MM.1S (cell line): ENCODE measurements at regions not wholly inside any gene's neighbourhood (a gene's known extent, or its start where the extent isn't known, plus 50 kb on each side); places are given as distances from the start of the nearest gene placed in this dataset.

Experiments
- DNase-seq: peaks from one replicate; pipeline ENCODE4 v3.0.0-alpha.2; 2015
- H2AFZ ChIP-seq: fragments of 300-600 bp; sonication (generic); 2 replicates; pipeline ENCODE4 v1.6.0; 2016; ENCODE audit warnings: antibody characterized with exemption, low read length
- H3F3A ChIP-seq: fragments of 300-600 bp; sonication (generic); 2 replicates; pipeline ENCODE4 v1.6.1; 2016; ENCODE audit warnings: mild to moderate bottlenecking, antibody characterized with exemption, low read length, moderate library complexity, mixed read lengths; ENCODE audit not compliant: insufficient read depth
- H3K27ac ChIP-seq: fragments of 300-600 bp; sonication (generic); 2 replicates; pipeline ENCODE4 v1.5.1; 2016; ENCODE audit warnings: mild to moderate bottlenecking, low read length
- H3K27me3 ChIP-seq: fragments of 300-600 bp; sonication (generic); replicated peaks from 2 replicates; pipeline ENCODE4 v1.6.0; 2016; ENCODE audit warnings: low read length; ENCODE audit not compliant: insufficient read depth
- H3K36me3 ChIP-seq: fragments of 300-600 bp; sonication (generic); replicated peaks from 2 replicates; pipeline ENCODE4 v1.6.1; 2016; ENCODE audit warnings: mild to moderate bottlenecking, low read length, mixed read lengths; ENCODE audit not compliant: insufficient read depth
- H3K4me1 ChIP-seq: fragments of 300-600 bp; sonication (generic); 2 replicates; pipeline ENCODE4 v1.6.1; 2016; ENCODE audit warnings: low read length, mixed read lengths
- H3K4me2 ChIP-seq: fragments of 300-600 bp; sonication (generic); 2 replicates; pipeline ENCODE4 v1.6.0; 2016; ENCODE audit warnings: low read depth, low read length
- H3K4me3 ChIP-seq: fragments of 300-600 bp; sonication (generic); 2 replicates; pipeline ENCODE4 v1.5.1; 2016; ENCODE audit warnings: low read length, mixed read lengths
- H3K79me2 ChIP-seq: fragments of 300-600 bp; sonication (generic); 2 replicates; pipeline ENCODE4 v1.6.1; 2016; ENCODE audit warnings: mixed run types, low read length, mixed read lengths
- H3K9ac ChIP-seq: fragments of 300-600 bp; sonication (generic); 2 replicates; pipeline ENCODE4 v1.6.1; 2016; ENCODE audit warnings: low read length, mixed read lengths
- H3K9me2 ChIP-seq: fragments of 300-600 bp; sonication (generic); replicated peaks from 2 replicates; pipeline ENCODE4 v1.6.1; 2016; ENCODE audit warnings: mild to moderate bottlenecking, low read length, mixed read lengths; ENCODE audit not compliant: insufficient read depth
- H3K9me3 ChIP-seq: fragments of 300-600 bp; sonication (generic); replicated peaks from 2 replicates; pipeline ENCODE4 v1.6.1; 2016; ENCODE audit warnings: mild to moderate bottlenecking, low read length, mixed read lengths; ENCODE audit not compliant: insufficient read depth
- H4K20me1 ChIP-seq: fragments of 300-600 bp; sonication (generic); 2 replicates; pipeline ENCODE4 v1.6.1; 2016; ENCODE audit warnings: mild to moderate bottlenecking, low read length, moderate library complexity, mixed read lengths; ENCODE audit not compliant: insufficient read depth
- CTCF ChIP-seq: fragments of 300-600 bp; sonication (generic); IDR thresholded peaks from 2 replicates; pipeline ENCODE4 v1.5.1; 2016; ENCODE audit warnings: antibody characterized with exemption, low read length, mixed read lengths
- EZH2 ChIP-seq: fragments of 300-600 bp; sonication (generic); optimal IDR thresholded peaks from 2 replicates; pipeline ENCODE3; 2017; ENCODE audit warnings: low read depth, mild to moderate bottlenecking, antibody characterized with exemption, low read length, mixed read lengths
- EZH2phosphoT487 ChIP-seq: fragments of 300-600 bp; sonication (generic); IDR thresholded peaks from 2 replicates; pipeline ENCODE4 v1.6.1; 2018; ENCODE audit warnings: antibody characterized with exemption, low read length

- Histone ChIP-seq H3K27me3 (no peaks in the 10 kb centered on the region), H4K20me1 (no peaks in the 10 kb centered on the region), H3K27ac (no peak overlapping the region), H2AFZ (no peak overlapping the region), H3K9me2 (no peaks in the 10 kb centered on the region), H3K9ac (no peak overlapping the region), H3F3A (no peaks in the 10 kb centered on the region), H3K4me1 (no peaks in the 10 kb centered on the region), H3K79me2 (no peaks in the 10 kb centered on the region), H3K9me3 (no peaks in the 10 kb centered on the region), H3K36me3 (no peaks in the 10 kb centered on the region), H3K4me2 (no peak overlapping the region), H3K4me3 (no peak overlapping the region)
- TF ChIP-seq EZH2 (no peak), EZH2phosphoT487 (no peak), CTCF (no peak)
- no peak for DNase-seq
Measured at GRCh38 chr4:45284400-45285085, 558.2 kb upstream of the GNPDA2 start.

- TF ChIP-seq EZH2phosphoT487 (no peak), EZH2 (no peak), CTCF (no peak)
- DNase-seq = no peak
- no peaks in the 10 kb centered on the region for H3K36me3 ChIP-seq
- H3K4me2 ChIP-seq = no peak overlapping the region
- H2AFZ ChIP-seq = no peak overlapping the region
- no peaks in the 10 kb centered on the region for H3K9me2 ChIP-seq
- no peaks in the 10 kb centered on the region for H3K9me3 ChIP-seq
- no peak overlapping the region for H3K9ac ChIP-seq
- no peaks in the 10 kb centered on the region for H3F3A ChIP-seq
- no peak overlapping the region for H3K4me3 ChIP-seq
- H4K20me1 ChIP-seq = no peaks in the 10 kb centered on the region
- H3K27me3 ChIP-seq = no peaks in the 10 kb centered on the region
- H3K27ac ChIP-seq = no peak overlapping the region
- H3K4me1 ChIP-seq = no peaks in the 10 kb centered on the region
- no peaks in the 10 kb centered on the region for H3K79me2 ChIP-seq
Measured at GRCh38 chr4:45283352-45283751, 557.0 kb upstream of the GNPDA2 start.

- H4K20me1 ChIP-seq = no peaks in the 10 kb centered on the region
- no peak overlapping the region for H3K4me2 ChIP-seq
- H2AFZ ChIP-seq = no peak overlapping the region
- H3K27ac ChIP-seq = no peak overlapping the region
- no peaks in the 10 kb centered on the region for H3K9me3 ChIP-seq
- no peak for DNase-seq
- no peak for TF ChIP-seq CTCF
- no peak for TF ChIP-seq EZH2
- no peak for TF ChIP-seq EZH2phosphoT487
- H3K79me2 ChIP-seq = no peaks in the 10 kb centered on the region
- H3K4me1 ChIP-seq = no peaks in the 10 kb centered on the region
- no peak overlapping the region for H3K4me3 ChIP-seq
- no peaks in the 10 kb centered on the region for H3K27me3 ChIP-seq
- no peaks in the 10 kb centered on the region for H3K36me3 ChIP-seq
- H3K9ac ChIP-seq = no peak overlapping the region
- no peaks in the 10 kb centered on the region for H3K9me2 ChIP-seq
- no peaks in the 10 kb centered on the region for H3F3A ChIP-seq
Measured at GRCh38 chr4:45280121-45280520, 553.8 kb upstream of the GNPDA2 start.
